LNCaP clone FGC (cell line): ENCODE measurements at regions not wholly inside any gene's neighbourhood (a gene's known extent, or its start where the extent isn't known, plus 50 kb on each side); places are given as distances from the start of the nearest gene placed in this dataset.

Experiments used
- DNase-seq: peaks from one replicate; pipeline ENCODE4 v3.0.0-alpha.2; 2011; ENCODE audit warnings: low read depth
- H3K4me3 ChIP-seq: 2 replicates; pipeline ENCODE4 v1.5.1; 2011; ENCODE audit warnings: mild to moderate bottlenecking, low read depth, low read length, control low read depth
- CTCF ChIP-seq: IDR thresholded peaks from 2 replicates; pipeline ENCODE4 v1.5.1; 2012; ENCODE audit warnings: mild to moderate bottlenecking; ENCODE audit not compliant: control insufficient read depth, insufficient read depth; ENCODE audit errors: extremely low read depth

GRCh38 chr21:26351661-26352060 is 181.1 kb upstream of the APP start:
- no peak overlapping the region for H3K4me3 ChIP-seq
- TF ChIP-seq CTCF, result no peak
- DNase-seq, result no peak

GRCh38 chr21:26332867-26333266 is 162.3 kb upstream of the APP start:
- no peak for DNase-seq
- H3K4me3 ChIP-seq, result no peak overlapping the region
- no peak for TF ChIP-seq CTCF

- TF ChIP-seq CTCF, result no peak
- DNase-seq, result no peak
- no peak overlapping the region for H3K4me3 ChIP-seq
Observed at GRCh38 chr21:26331205-26331980, 160.8 kb upstream of the APP start.

GRCh38 chr21:26320596-26320995 is 150.0 kb upstream of the APP start:
- no peak for TF ChIP-seq CTCF
- H3K4me3 ChIP-seq, result no peak overlapping the region
- no peak for DNase-seq

GRCh38 chr21:26307640-26308039 is 137.1 kb upstream of the APP start:
- no peak for DNase-seq
- no peak for TF ChIP-seq CTCF
- no peak overlapping the region for H3K4me3 ChIP-seq

GRCh38 chr21:26297851-26298250 is 127.3 kb upstream of the APP start:
- no peak for TF ChIP-seq CTCF
- DNase-seq, result no peak
- H3K4me3 ChIP-seq, result no peak overlapping the region

- no peak for TF ChIP-seq CTCF
- peak; percentile 8 for DNase-seq
- H3K4me3 ChIP-seq, result no peak overlapping the region
Observed at GRCh38 chr21:26293141-26293946, 122.8 kb upstream of the APP start.
